ENCODE measurements at regions not wholly inside any gene's neighbourhood (a gene's known extent, or its start where the extent isn't known, plus 50 kb on each side); places are given as distances from the start of the nearest gene placed in this dataset.
A peak's percentile ranks its signal among the peaks of the same experiment; 100 is the strongest.

- DNase-seq: no peak
These were observed 173.9 kb upstream of the KLF3 start for GRCh38 chr4:38489924-38490639.

DNA sequence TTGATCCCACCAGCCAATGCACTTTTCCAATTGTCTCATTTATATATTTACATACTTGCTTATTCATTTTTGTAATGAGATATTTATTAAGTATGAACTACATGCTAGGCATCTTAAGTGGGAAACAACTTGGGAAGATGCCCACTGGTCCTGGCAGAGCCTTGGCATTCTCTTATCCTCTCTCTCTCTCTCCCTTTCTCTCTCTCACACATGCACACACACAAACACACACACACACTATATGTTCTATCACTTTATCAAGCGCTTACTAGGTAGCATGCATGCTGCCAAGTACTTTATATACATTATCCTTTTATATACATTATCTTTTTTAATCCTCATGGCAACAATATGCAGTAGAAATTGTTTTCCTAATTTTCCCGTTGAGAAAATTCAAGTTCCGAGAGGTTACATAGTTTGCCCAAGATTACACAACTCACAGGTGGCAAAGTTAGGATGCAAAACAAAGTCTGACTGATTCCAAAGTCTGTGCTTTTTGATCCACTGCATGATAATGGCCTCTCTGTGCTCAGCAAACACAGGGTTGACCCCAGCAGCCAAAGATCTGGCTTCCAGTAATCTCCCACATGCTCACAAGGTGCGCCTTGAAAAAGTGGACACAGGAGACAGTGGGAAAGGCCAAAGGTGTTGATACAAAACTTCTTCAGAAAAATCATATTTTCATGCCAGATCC is 173.1 kb upstream of the KLF3 start:
- no peak for DNase-seq

DNA sequence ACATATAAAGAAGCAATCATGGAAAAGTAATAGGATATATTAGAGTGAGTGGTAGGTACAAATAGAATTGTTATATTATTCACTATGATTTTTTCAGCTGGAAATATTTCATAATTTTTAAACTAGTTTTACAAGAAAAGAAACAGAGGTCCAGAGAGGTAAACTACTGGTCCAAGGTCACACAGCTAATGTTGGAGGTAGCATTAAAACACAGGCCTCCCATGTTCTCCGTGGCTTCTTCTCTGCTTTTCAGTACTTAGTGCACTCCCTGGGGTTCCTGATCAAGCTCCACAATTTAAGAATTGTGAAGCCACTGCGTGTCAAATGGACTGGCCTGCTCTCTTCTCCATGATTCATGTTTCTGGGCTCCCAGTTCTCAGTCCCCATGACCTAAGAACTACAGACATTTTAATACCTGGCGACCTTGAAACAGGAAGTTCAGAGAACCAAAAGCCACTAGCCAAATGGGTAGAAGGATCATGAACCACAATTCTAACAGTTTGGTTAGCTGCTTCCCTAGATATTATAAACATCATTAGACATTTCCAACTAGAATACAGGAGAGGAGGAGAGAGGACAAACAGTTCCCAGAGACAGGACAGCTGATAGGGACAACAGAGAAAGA is 172.0 kb upstream of the KLF3 start:
- DNase-seq: no peak

DNA sequence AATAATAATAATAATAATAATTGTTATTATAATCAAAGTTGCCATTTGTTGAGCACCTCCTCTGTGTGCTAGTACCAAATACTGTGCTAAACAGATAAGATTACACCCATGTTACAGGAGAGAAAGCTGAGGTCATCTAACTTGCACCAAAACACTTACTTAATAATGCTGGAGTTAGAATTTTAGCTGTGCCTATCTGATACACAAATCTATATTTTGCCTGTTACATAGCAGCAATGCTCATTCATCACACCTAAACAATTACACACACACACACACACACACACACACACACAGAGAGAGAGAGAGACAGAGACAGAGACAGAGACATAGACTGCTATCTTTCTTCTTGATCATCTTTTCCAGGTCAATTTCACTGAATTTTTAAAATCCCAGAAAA is 170.9 kb upstream of the KLF3 start:
- DNase-seq: no peak

DNA sequence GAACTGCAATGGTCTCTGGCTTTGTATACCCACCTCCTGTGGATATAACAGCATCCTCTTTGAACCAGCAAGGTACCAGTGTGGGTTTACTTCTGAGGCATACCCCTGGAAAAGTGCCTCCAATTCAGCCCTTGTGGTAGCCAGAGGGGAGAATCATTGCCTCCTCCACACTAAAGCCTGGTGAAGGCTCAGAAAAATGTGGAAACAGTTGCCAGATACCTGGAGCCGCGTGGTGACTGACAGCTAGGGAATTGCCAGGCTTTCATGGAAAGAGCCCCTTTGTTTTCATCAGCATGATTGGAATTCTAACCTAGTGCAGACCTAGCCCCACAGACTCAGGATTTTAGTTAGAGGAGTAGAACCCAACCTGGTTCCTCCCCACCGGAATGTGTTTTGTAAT is 168.6 kb upstream of the KLF3 start:
- no peak for DNase-seq

DNA sequence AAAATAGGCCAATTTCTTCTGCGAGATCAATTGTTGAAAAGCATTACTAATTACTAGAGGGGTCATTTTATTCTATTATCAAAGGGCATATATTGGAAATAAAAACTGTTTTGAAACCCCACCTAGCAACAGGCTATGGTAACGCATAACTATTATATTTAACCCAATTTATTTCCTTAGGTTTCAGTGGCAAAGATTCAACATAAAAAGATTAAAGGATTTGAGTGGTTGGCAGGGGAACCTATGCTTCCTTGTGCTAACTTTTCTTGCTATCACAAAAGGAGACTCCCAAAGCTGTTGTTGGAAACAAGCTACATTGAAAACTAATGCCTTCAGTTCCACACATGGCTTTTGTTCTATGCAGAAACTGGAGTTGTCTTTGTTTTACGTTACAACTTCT is 166.9 kb upstream of the KLF3 start:
- no peak for DNase-seq

DNA sequence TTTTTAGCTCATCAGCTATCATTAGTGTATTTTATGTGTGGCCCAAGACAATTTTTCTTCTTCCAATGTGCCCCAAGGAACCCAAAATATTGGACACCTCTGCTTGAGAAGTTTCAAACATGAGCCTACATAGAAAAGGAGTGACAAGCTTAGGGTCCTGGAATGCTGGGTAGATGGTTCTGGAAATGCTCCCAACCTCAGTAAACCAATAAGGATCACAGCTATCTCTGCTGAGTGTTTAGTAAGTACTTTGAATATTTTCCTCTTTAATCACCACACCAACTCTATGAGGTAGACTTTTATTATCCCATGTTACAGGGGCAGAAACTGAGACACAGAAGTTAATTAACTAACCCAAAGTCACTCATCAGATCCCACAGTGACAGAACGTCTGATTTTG is 164.9 kb upstream of the KLF3 start:
- DNase-seq: no peak

- DNase-seq: no peak
These were observed 163.6 kb upstream of the KLF3 start for GRCh38 chr4:38500433-38500832.

- no peak for DNase-seq
These were observed 162.3 kb upstream of the KLF3 start for GRCh38 chr4:38501698-38502097.

DNA sequence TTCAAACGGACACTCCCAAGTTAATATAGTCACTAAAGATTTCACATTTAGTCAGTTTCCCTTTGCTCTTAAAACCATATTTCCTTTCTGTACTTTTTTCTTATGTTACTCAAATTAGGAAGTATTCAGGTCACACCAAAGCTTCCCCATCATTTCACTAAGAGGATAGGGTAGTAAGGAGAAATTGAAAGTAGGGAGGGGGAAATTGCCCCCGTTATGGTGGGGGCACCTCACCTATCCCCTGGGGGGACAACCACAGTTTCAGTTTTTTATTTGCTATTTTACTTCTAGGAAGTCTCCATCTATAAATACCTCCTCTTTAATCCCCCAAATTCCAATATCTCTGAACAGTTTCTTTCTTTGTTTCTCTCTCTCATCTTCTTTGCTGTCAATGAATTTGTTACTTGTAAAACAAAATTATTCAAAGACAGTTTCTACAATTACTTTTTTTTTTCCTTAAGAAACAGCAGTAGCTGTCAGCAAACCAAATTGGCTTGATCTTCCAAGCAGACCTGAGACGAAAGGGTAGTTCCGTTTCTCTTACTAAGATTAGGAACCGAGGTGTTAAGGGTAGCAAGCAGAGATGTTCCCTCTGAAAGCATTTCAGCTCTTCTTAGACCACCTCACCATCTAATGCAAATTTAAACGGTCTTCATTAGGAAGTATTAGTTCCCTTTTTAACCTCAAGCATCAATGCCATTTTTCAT is 160.2 kb upstream of the KLF3 start:
- DNase-seq: no peak

- no peak for DNase-seq
These were observed 159.6 kb upstream of the KLF3 start for GRCh38 chr4:38504396-38504715.

DNA sequence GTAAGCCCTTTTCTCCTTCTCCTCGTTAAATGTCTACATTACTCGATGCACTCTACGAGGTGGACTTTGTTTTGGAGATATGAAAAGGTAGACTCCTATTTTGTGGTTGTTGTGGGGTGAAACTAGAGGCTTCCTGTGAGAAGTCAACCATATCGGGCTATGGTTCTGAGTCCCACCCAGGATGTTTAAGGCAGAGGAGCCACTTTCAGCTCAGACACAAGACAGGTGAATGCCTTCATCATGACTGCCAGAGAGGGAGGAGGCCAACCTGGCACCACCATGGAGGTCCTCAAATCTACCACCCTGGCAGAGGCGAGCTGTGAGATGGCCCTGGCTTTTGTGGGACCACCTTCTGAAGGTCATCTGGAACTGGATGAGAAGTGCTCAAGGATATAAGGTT is 154.4 kb upstream of the KLF3 start:
- peak in 1 of 2 experiments; percentile 34 for DNase-seq

DNA sequence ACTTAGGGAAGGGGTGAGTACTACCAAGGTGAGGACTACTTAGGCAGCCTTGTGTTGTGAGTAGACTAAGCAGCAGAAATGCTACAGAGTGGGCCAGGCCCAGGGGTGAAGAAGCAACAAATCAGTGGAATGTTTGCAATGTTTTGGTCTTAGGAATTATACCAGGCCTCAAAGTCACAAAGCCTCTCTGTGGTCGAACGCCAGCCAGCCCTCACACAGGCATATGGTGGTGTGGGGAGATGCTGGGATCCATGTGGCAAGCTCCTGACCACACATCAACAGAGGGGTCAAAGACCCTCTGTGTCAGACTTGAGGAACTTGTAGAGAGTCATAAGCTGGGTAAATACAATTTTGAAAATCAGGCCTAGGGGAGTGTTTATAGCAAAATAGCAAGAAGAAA is 153.8 kb upstream of the KLF3 start:
- no peak for DNase-seq

DNA sequence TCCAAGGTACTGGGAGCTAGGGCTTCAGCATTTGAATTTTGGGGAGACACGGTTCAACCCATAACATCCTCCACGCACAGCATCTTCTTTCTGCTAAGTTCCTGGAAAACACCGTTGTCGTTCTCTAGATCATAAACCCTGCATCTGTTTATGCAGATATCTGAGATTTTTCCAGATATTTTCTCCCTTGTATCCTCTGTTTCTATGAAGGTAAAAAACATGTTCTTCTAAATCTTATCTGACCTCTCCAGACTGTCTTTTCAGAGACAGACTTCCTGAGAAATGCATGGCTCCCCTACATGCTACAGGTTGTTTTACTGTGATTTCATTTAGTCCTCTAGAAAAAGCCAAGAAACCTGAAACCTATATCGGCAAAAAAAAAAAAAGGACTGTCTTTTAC is 152.3 kb upstream of the KLF3 start:
- DNase-seq: no peak

DNA sequence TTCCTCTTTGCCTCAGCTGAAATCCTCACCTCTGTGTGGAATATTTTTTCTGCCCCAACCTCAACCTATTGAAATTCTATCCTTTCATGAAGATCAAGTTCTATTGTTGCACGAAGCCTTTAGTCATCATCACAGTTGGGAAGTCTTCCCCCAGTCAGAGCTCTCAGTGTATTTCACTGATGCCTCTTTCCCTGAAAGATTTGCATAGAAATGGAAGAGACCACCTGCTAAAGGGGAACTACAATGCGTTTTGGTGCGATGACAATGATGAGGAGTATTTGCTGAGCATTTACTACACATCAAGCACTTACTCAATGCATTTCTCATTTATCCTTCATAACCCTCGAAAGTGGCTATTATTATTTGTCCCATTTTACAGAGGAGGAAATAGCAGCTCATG is 151.2 kb upstream of the KLF3 start:
- DNase-seq: no peak

DNA sequence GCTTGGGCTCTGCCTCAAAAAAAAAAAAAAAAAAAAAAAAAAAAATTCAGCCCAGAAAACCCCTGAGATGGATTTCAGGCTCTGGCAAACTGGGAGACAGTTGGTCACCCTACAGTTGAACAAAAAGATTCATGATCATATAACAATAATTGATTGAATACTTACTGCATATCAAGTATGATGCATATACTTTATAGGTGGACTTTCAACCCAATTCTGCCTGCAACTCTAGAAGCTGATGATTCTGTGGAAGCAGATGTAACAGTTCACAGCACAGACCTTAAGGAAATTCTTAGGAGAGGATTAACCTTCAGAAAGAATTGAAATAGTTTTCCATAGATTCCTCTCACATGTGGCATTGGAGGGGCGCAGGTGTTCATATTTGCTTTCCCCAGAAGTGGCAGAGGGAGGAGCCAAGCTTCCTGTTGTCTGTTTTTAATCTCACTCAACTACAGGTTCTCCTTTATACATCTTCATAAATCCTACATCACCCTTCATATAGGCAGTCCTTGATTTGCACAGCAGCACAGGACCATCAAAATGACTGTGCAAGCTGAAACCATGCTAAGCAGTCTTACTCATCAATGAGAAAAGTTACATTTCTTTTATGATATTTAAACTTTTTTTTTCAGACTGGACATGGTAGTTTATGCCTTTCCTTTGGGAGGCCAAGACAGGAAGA is 149.4 kb upstream of the KLF3 start:
- DNase-seq: no peak

- DNase-seq: no peak
These were observed 147.8 kb upstream of the KLF3 start for GRCh38 chr4:38516190-38516589.

GRCh38 chr4:38519666-38520065 is 144.3 kb upstream of the KLF3 start:
- no peak for DNase-seq

DNA sequence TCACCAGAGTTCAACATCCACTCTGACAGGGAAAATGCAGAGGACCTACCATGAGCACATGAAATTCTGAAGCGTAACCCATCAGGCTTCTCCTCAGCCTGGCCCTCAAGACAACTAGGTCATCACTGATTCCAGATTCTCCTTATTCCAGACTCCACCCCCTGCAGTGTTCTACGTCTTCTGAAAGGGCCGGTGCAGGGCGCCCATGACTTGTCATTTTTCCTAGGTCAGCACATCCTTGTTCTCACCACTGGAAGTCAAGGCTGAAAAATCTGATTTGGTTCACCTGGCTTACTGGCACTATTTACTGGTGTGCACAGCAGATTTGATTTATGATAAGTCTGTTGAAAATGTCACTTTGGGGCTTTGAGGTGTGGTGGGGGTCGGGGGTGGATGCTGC is 140.9 kb upstream of the KLF3 start:
- no peak for DNase-seq

DNA sequence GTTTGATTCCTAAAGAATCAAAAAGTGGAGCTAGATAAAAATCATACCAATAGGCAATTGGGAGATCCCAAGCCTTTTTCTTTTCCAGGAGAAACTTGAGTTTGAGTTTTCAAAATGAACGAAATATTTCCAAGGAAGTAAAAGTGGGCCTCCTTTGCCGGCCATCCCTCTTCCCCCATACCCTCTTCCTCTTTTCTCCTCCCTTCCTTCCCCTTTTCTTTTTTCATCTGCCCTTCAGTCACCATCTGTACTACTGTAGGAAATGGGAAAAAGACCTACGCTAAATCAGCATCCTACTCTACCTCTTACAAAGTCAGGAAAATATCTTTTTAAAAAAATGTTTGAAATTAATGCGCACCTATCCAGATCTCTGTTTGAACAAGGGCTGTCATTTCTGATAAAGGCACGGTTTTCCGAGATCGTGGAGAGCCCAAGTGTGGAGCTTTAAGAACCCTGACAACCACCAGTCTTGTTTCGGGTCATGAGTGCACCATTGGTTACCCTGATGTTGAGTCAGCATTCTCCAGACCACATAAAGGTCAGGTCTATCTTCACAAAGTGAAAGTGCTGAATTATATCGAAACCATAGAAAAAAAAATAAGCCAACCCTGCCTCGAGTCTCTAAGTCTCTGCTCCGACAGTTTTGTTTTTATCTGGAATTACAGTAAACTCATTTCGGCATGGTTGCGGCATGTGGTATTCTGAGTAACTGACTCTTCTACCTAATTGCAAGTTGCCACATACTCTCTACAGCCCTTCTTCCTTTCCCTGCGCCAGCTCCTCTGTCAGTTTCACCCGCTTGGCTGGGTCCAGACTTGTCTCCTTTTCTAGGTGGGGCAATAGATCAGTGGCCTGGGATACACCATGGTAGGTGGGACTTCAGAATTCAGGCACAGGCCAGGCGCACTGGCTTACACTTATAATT is 140.2 kb upstream of the KLF3 start:
- DNase-seq: peak; percentile 66 to 71

DNA sequence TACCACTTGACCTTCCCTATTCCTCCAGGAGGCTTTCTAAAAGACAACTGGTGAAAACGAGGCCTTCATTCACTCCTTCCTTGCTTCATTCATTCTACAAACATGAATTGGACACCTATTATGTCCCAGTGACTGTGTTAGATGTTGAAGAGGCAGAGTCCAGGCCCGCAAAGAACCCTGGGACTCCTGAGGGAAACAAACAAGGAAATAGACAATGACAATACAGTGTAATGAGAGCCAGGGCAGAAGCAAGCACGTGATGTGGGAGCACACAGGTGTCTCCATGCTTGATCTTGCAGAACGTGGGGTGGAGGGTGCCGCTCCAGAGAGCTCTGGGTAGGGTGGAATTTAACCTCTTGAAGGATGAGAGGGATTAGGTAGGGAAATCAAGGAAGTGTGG is 137.6 kb upstream of the KLF3 start:
- no peak for DNase-seq

All from activated T-cell treated with anti-CD3 and anti-CD28 coated beads, Interleukin-2, amount 50 U/mL, for 48 hours (primary cell).